ENCODE measurements at regions not wholly inside any gene's neighbourhood (a gene's known extent, or its start where the extent isn't known, plus 50 kb on each side); places are given as distances from the start of the nearest gene placed in this dataset.

- DNase-seq, result no peak
Observed at GRCh38 chr12:28885928-28886327, 263.1 kb upstream of the FAR2 start.

- no peak for DNase-seq
Observed at GRCh38 chr12:28887461-28887990, 261.6 kb upstream of the FAR2 start.

DNA sequence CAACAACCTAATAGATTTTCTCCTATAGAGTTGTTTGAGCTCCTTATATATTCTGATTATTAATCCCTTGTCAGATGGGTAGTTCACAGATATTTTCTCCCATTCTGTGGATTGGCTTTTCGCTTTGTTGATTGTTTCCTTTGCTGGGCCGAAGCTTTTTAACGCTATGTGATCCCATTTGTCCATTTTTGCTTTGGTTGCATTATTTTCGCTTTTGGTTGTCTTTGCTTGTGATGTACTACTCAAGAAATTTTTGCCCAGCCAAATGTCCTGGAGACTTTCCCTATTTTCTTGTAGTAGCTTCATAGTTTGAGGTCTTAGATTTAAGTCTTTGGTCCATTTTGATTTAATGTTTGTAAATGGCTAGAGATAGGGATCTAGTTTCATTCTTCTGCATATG is 258.4 kb upstream of the FAR2 start:
- no peak for DNase-seq

- no peak for DNase-seq
Observed at GRCh38 chr12:28891126-28891525, 258.0 kb upstream of the FAR2 start.

- no peak for DNase-seq
Observed at GRCh38 chr12:28893365-28893764, 255.7 kb upstream of the FAR2 start.

GRCh38 chr12:28893856-28894255 is 255.2 kb upstream of the FAR2 start:
- DNase-seq, result no peak

DNA sequence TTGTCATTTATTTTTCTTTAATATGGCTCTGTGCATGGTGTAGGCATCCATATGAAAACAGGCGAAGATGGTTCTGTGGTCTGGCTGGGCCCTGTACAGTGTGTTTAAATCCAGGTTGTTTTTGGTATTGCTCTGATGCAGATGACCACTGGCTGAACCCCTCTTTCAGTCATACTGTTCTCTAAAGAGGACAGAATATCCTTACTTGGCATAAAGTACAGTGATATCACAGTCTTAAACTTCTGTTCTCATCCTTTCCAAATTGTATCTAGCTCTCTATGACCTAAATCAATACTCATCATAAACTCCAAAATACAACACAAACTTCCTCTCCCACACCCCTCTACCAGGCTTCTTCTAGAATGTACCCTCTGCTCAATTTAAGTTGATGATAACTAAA is 252.7 kb upstream of the FAR2 start:
- no peak for DNase-seq

GRCh38 chr12:28898038-28898437 is 251.0 kb upstream of the FAR2 start:
- no peak for DNase-seq

DNA sequence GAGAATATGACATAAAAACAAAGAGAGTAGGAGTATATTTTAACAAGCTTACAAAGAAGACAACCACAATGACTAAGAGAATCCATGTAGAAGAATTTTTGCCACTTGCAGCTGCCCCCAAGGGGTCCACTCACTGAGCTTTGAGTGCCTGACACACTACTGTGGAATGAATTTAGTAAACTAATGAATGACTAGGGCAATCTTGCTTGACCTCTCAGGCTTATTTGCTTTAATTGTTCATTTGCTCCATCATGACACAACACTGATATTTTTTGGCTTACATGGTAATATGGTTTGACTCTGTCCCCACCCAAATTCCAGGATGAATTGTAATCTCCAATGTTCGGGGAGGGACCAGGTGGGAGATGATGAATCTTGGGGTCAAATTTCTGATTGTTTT is 249.1 kb upstream of the FAR2 start:
- no peak for DNase-seq

GRCh38 chr12:28905220-28905955 is 243.7 kb upstream of the FAR2 start:
- DNase-seq, result no peak

DNA sequence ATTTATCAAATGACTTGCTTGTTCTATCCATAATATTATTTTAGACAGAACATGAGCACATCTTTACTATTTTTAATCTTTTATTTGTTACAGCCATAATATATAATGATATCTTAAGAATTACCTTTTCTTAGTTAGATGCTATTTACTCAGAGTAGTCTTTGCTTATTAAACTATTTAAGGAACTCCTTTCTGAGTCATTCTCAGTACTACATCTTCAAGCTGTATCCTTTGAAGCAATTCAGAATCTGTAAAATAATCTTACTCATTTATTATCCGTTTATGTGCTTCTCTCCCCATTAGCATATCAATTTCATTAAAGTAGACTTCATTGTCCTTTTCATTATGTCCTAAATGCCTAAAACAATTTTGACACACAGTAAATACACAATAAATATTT is 240.4 kb upstream of the FAR2 start:
- DNase-seq, result no peak

- DNase-seq, result no peak
Observed at GRCh38 chr12:28909291-28909690, 239.8 kb upstream of the FAR2 start.

DNA sequence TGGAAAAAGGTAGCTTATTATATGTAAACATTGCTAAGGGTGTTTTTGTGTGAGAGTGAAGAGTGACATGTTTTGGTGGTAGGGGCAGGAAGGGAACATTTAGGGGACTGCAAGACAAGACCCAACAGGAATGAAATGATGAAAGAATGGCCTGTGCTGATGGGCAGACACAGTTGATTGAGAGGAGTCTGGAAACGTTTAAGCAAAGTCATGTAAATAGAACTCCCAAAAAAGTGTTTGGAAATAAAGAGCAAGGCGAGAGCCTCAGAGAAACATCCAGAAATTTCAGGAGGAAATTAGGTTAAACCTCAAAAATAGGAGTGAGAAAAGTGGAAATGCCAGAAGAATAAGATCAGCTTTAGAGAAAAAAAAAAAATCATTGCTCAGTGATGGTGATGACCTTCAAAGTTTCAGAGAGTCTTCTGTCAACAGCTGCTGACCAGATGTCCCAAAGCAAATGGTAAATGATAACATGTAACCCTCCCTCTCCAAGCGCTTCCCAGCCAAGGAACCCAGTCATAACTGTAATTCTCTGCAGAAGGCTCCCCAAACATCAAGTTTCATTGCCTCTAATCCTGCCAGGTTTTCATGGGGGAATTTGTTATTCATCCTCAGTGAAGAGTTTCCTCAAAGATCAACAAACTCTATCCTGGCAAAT is 223.2 kb upstream of the FAR2 start:
- DNase-seq, result no peak

GRCh38 chr12:28930704-28931103 is 218.4 kb upstream of the FAR2 start:
- no peak for DNase-seq

DNA sequence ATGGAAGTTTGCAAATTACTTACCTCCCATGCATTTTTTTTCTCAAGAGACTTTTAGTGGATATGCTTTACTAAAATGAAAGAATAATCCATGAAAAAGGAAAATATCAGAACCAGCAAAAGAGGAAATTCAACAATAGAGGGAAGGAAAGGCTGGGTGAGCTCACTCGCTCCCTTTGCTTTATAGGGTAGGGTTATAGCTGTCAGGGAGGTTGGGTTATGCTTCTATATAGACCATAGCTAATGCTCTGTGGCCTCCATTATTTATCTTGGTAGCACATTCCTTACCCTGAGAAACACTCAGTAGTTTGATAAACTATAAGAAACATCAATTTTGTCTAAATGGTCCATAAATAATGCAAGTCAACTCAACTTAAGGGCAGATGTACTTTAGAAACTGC is 215.9 kb upstream of the FAR2 start:
- no peak for DNase-seq

GRCh38 chr12:28933864-28934527 is 215.1 kb upstream of the FAR2 start:
- DNase-seq, result no peak

- DNase-seq, result no peak
Observed at GRCh38 chr12:28936221-28936620, 212.9 kb upstream of the FAR2 start.

DNA sequence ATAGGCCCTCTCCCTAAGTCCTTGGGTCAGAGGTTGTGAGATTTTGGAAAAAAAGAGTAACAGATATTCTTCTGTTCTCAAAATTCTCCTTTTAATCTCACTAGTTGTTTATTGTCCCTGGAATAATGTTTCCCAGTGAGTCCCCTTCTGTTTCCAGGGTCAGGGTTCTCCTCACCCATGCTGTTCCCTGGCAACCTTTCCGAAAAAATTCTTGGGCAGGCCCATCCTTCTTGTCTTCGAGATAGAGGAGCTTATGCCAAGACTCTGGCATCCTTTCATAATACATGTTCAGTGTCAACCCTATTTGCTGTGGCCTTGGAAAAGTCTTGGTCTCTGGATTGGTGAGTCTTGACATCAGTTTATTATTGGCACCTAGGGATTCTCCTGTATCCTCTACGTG is 212.4 kb upstream of the FAR2 start:
- no peak for DNase-seq

DNA sequence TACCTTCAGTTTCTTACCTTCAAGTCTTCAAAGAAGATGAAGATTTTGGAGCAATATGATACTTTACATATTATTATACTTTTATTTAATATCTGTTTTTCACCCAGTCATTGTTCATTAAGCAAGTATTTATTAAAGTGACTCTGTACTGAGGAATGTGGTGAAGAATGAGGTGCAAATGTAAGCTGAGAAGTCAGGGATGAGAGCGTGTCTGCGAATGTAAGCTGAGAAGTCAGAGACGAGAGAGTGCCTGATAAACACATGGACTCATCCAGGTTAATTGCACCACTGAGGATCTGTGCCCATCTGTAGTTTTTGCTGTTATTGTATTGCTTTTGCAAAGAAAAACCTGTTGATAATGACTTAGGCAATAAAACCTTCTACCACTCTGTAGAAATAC is 211.9 kb upstream of the FAR2 start:
- DNase-seq, result no peak

- no peak for DNase-seq
Observed at GRCh38 chr12:28938056-28938455, 211.0 kb upstream of the FAR2 start.

GRCh38 chr12:28938581-28939235 is 210.4 kb upstream of the FAR2 start:
- no peak for DNase-seq

DNA sequence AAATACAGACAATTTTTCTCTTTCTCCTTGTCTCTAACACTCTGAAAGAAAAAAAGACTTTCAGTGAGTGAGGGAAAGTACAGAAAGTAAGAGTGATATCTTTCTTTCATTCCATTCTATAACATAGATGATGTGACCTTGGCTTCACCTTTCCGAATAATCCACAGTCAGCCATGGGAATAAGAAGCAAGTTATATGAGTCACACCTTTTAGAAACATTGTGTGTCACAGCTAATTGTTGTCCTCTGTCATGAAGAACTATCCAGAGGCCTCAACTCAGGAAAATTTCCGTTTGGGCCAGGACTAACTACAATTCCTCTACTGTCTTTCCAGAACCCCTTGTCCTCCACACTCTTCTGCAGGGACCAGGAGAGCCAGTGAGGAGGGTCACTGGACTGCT is 209.7 kb upstream of the FAR2 start:
- no peak for DNase-seq

GRCh38 chr12:28941248-28941647 is 207.8 kb upstream of the FAR2 start:
- DNase-seq, result no peak

DNA sequence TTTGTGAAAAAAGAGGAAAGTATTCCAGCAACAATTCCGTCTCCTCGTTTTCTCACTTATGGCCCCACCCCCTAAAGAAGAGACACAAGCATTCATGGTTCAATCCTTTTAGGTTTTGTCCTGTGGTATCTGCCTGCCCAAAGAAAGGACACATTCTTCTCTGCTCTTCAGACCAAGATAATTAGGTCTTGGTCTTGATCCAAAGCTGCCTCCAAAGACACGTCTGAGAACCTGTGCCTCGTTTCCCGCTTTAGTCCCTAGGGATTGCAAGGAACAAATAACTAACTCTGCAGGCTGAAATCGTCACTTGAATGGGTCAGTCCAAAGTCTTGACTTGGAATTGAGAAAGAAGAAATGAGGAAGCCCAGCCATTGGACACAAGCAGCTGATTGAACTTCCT is 202.7 kb upstream of the FAR2 start:
- no peak for DNase-seq

Measured in CD4-positive, alpha-beta T cell treated with Interleukin-10 for 1 hour (primary cell).